SK-N-SH treated with all-trans-retinoic acid at 6 μM for 48 hours (cell line): ENCODE measurements at regions not wholly inside any gene's neighbourhood (a gene's known extent, or its start where the extent isn't known, plus 50 kb on each side); places are given as distances from the start of the nearest gene placed in this dataset.

ENCODE experiments used
- CSRNP3 ChIP-seq: fragments of 250-450 bp; sonication (Bioruptor Pico); IDR thresholded peaks from 2 replicates; pipeline ENCODE4 v1.5.1; 2021; ENCODE audit warnings: mild to moderate bottlenecking, moderate library complexity
- OSR1 ChIP-seq: fragments of 250-450 bp; sonication (Bioruptor Pico); IDR thresholded peaks from 2 replicates; pipeline ENCODE4 v1.8.0; 2022; ENCODE audit warnings: moderate library complexity, mild to moderate bottlenecking, inconsistent platforms
- PATZ1 ChIP-seq: fragments of 250-450 bp; sonication (Bioruptor Pico); IDR thresholded peaks from 2 replicates; pipeline ENCODE4 v1.8.0; 2020; ENCODE audit warnings: mild to moderate bottlenecking, moderate library complexity, borderline replicate concordance
- PPARA ChIP-seq: fragments of 250-450 bp; sonication (Bioruptor Pico); IDR thresholded peaks from 2 replicates; pipeline ENCODE4 v1.5.0; 2020; ENCODE audit warnings: mild to moderate bottlenecking, borderline replicate concordance

GRCh38 chr4:38411981-38412536 is 251.9 kb upstream of the KLF3 start:
- TF ChIP-seq CSRNP3 (CRISPR knock-in tag) = no peak
- no peak for TF ChIP-seq PATZ1 (CRISPR knock-in tag)
- TF ChIP-seq PPARA (CRISPR knock-in tag) = no peak
- TF ChIP-seq OSR1 (CRISPR knock-in tag) = no peak
